ENCODE measurements at regions not wholly inside any gene's neighbourhood (a gene's known extent, or its start where the extent isn't known, plus 50 kb on each side); places are given as distances from the start of the nearest gene placed in this dataset.
"Not testable (repeated sequence)": the region's sequence is repeated elsewhere in the genome, so short reads cannot be mapped to it uniquely, and the experiment has no call there.

- DNase-seq: not testable (repeated sequence)
Observed at GRCh38 chr21:38997843-38998175, 185.4 kb downstream of the PSMG1 start.

- no peak for DNase-seq
Observed at GRCh38 chr21:38997051-38997842, 186.0 kb downstream of the PSMG1 start.

GRCh38 chr21:38996355-38996754 lies 186.9 kb downstream of the PSMG1 start:
- no peak for DNase-seq

- DNase-seq: no peak
Observed at GRCh38 chr21:38995731-38996130, 187.5 kb downstream of the PSMG1 start.

GRCh38 chr21:38995071-38995669 lies 188.1 kb downstream of the PSMG1 start:
- DNase-seq: no peak

GRCh38 chr21:38994042-38994441 lies 188.3 kb downstream of the ETS2 start:
- DNase-seq: no peak

GRCh38 chr21:38993561-38993960 lies 187.8 kb downstream of the ETS2 start:
- peak; percentile 70 for DNase-seq

- DNase-seq: no peak
Observed at GRCh38 chr21:38992737-38993136, 187.0 kb downstream of the ETS2 start.

- DNase-seq: no peak
Observed at GRCh38 chr21:38990424-38990794, 184.7 kb downstream of the ETS2 start.

GRCh38 chr21:38989745-38990423 lies 184.2 kb downstream of the ETS2 start:
- peak; percentile 78 for DNase-seq

GRCh38 chr21:38989379-38989744 lies 183.6 kb downstream of the ETS2 start:
- DNase-seq: no peak

- DNase-seq: peak; percentile 43
Observed at GRCh38 chr21:38988509-38989378, 183.0 kb downstream of the ETS2 start.

GRCh38 chr21:38987633-38988508 lies 182.1 kb downstream of the ETS2 start:
- no peak for DNase-seq

- no peak for DNase-seq
Observed at GRCh38 chr21:38986806-38987632, 181.3 kb downstream of the ETS2 start.

GRCh38 chr21:38986406-38986805 lies 180.7 kb downstream of the ETS2 start:
- DNase-seq: no peak

GRCh38 chr21:38985568-38986378 lies 180.0 kb downstream of the ETS2 start:
- DNase-seq: peak; percentile 76

GRCh38 chr21:38984982-38985567 lies 179.3 kb downstream of the ETS2 start:
- DNase-seq: peak; percentile 49

GRCh38 chr21:38984568-38984967 lies 178.8 kb downstream of the ETS2 start:
- no peak for DNase-seq

GRCh38 chr21:38983560-38983959 lies 177.8 kb downstream of the ETS2 start:
- no peak for DNase-seq

- no peak for DNase-seq
Observed at GRCh38 chr21:38982804-38983203, 177.1 kb downstream of the ETS2 start.

Measured in hindlimb muscle (tissue), 1 donor.